Thyroid gland (tissue), 4 donors: ENCODE measurements at regions not wholly inside any gene's neighbourhood (a gene's known extent, or its start where the extent isn't known, plus 50 kb on each side); places are given as distances from the start of the nearest gene placed in this dataset.

Experiments
- DNase-seq, 2 donors: peaks; one replicate each; pipeline ENCODE4 v3.0.0-alpha.2; 2019
- H3K27ac ChIP-seq, 3 donors: fragments of 200-600 bp; sonication (generic); 1 replicate in 2 of 3; 2 replicates in 1 of 3; pipeline ENCODE4 v1.5.1; 2016 to 2019; ENCODE audit warnings: mild to moderate bottlenecking in 1 of 3, moderate library complexity in 1 of 3
- H3K27me3 ChIP-seq: fragments of 200-600 bp; sonication (generic); one replicate; pipeline ENCODE4 v1.5.1; 2019
- H3K36me3 ChIP-seq, 2 donors: fragments of 200-600 bp; sonication (generic); one replicate each; pipeline ENCODE4 v1.5.1; 2016 to 2019
- H3K4me1 ChIP-seq, 2 donors: fragments of 200-600 bp; sonication (generic); one replicate each; pipeline ENCODE4 v1.5.1; 2017 to 2019
- H3K4me3 ChIP-seq, 3 donors: fragments of 200-600 bp; sonication (generic); replicated peaks in 1 of 3; 1 replicate in 2 of 3; 2 replicates in 1 of 3; pipeline ENCODE4 v1.5.1; 2016; ENCODE audit warnings: mild to moderate bottlenecking in 1 of 3
- H3K9me3 ChIP-seq: fragments of 200-600 bp; sonication (generic); one replicate; pipeline ENCODE4 v1.5.1; 2017
- CTCF ChIP-seq, 6 experiments: fragments of 200-600 bp in 3 of 6; fragments of 450-650 bp in 3 of 6; sonication (generic) in 3 of 6; IDR thresholded peaks; one replicate each; pipeline ENCODE4 v1.5.1; 2016 to 2019; ENCODE audit warnings: antibody characterized with exemption in 6 of 6, mild to moderate bottlenecking in 2 of 6, inconsistent platforms in 1 of 6, moderate library complexity in 1 of 6
- POLR2A ChIP-seq, 2 donors: fragments of 450-650 bp; IDR thresholded peaks; one replicate each; pipeline ENCODE4 v1.6.1; 2017; ENCODE audit warnings: antibody characterized with exemption in 2 of 2, mild to moderate bottlenecking in 2 of 2, moderate library complexity in 1 of 2
- WGBS, 2 donors: methylation state at CpG; one replicate each; pipeline ENCODE4 v1.1.5; 2017; 5-methylcytosine and 5-hydroxymethylcytosine counted together
- intact Hi-C: fragments of 100-400 bp; cut with DNase I; formaldehyde crosslinking; loops from one replicate; pipeline ENCODE4 v1.15.1; 2023

- Histone ChIP-seq H3K27me3 (no peaks in the 10 kb centered on the region), H3K27ac (no peak overlapping the region), H3K4me3 (no peak overlapping the region), H3K36me3 (no peaks in the 10 kb centered on the region), H3K9me3 (no peaks in the 10 kb centered on the region), H3K4me1 (no peaks in the 10 kb centered on the region)
- no peak for DNase-seq
- intact Hi-C loops, result no loop called here
- no peak for TF ChIP-seq POLR2A (IDR thresholded peaks at IDR 0.05)
- TF ChIP-seq CTCF (IDR thresholded peaks at IDR 0.05), result no peak
- WGBS, 2 donors, result 85% methylated on average over 7 of the region's 7 CpGs
Measured at GRCh38 chr12:125949471-125949870, 884.2 kb downstream of the AACS start.

GRCh38 chr12:125954362-125954761 is 889.1 kb downstream of the AACS start:
- Histone ChIP-seq H3K36me3 (no peaks in the 10 kb centered on the region), H3K27me3 (no peaks in the 10 kb centered on the region), H3K4me1 (no peaks in the 10 kb centered on the region), H3K4me3 (no peak overlapping the region), H3K9me3 (no peaks in the 10 kb centered on the region), H3K27ac (no peak overlapping the region)
- intact Hi-C loops, result no loop called here
- 78 to 90% methylated on average over 4 of the region's 4 CpGs for WGBS, 2 donors
- no peak for DNase-seq
- no peak for TF ChIP-seq CTCF (IDR thresholded peaks at IDR 0.05)
- no peak for TF ChIP-seq POLR2A (IDR thresholded peaks at IDR 0.05)

- H3K36me3 ChIP-seq, result no peaks in the 10 kb centered on the region
- intact Hi-C loops, result no loop called here
- H3K4me3 ChIP-seq, result no peak overlapping the region
- no peak overlapping the region for H3K27ac ChIP-seq
- H3K9me3 ChIP-seq, result no peaks in the 10 kb centered on the region
- WGBS, 2 donors, result 75 to 77% methylated on average over 7 of the region's 7 CpGs
- DNase-seq, result no peak
- no peak for TF ChIP-seq POLR2A (IDR thresholded peaks at IDR 0.05)
- TF ChIP-seq CTCF (IDR thresholded peaks at IDR 0.05), result no peak
- H3K27me3 ChIP-seq, result no peaks in the 10 kb centered on the region
- no peaks in the 10 kb centered on the region for H3K4me1 ChIP-seq
Measured at GRCh38 chr12:125956186-125956585, 891.0 kb downstream of the AACS start.

DNA sequence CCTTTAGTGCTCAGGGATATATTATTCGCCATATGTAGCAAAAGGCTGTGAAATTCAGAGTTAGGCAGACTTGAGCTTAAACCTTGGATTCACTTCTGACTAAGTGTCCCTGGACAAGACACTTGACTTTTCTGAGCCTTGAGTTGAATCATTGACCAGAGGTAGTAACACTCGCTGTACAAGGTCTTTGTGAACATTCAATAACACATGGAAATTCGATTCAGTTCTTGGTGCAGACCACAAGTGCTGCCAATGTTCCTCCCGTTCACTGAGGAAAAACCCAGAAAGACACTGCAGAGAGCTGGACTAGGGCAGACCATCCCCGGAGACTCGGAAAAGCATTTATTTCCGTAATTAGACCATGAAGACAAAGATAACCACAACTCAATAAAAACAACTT is 901.4 kb downstream of the AACS start:
- no peak overlapping the region for H3K4me3 ChIP-seq
- DNase-seq, result no peak
- H3K27me3 ChIP-seq, result no peaks in the 10 kb centered on the region
- WGBS, 2 donors, result 86 to 89% methylated on average over 7 of the region's 7 CpGs
- intact Hi-C loops, result no loop called here
- H3K27ac ChIP-seq, result no peak overlapping the region
- no peaks in the 10 kb centered on the region for H3K4me1 ChIP-seq
- TF ChIP-seq POLR2A (IDR thresholded peaks at IDR 0.05) (no peak), CTCF (IDR thresholded peaks at IDR 0.05) (no peak)
- H3K36me3 ChIP-seq, result no peaks in the 10 kb centered on the region
- H3K9me3 ChIP-seq, result no peaks in the 10 kb centered on the region

DNA sequence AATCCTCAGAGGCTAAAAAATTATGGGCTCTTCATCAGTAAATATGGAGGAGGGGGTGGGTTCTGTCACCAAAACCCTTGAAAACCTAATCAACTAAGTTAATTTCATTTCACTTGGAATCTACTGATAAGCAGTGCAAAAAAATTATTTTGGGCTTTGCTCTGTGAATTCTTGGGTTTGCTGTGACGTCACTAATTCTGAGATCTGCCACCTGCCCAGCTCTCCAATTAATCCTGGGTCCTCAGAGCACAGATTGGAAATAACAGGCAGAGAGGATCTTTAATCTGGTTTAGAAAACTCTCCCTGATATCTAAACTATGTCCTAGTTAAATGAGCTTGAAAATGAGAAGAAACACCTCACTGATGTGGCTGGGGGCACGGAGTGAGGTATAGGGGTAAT is 903.2 kb downstream of the AACS start:
- no peaks in the 10 kb centered on the region for H3K4me1 ChIP-seq
- no peaks in the 10 kb centered on the region for H3K36me3 ChIP-seq
- no peak for DNase-seq
- H3K27me3 ChIP-seq, result no peaks in the 10 kb centered on the region
- WGBS, 2 donors, result 81 to 84% methylated on average over 2 of the region's 2 CpGs
- TF ChIP-seq CTCF (IDR thresholded peaks at IDR 0.05) (no peak), POLR2A (IDR thresholded peaks at IDR 0.05) (no peak)
- no peak overlapping the region for H3K4me3 ChIP-seq
- intact Hi-C loops, result no loop called here
- H3K9me3 ChIP-seq, result no peaks in the 10 kb centered on the region
- no peak overlapping the region for H3K27ac ChIP-seq
